ENCODE measurements at regions not wholly inside any gene's neighbourhood (a gene's known extent, or its start where the extent isn't known, plus 50 kb on each side); places are given as distances from the start of the nearest gene placed in this dataset.

DNA sequence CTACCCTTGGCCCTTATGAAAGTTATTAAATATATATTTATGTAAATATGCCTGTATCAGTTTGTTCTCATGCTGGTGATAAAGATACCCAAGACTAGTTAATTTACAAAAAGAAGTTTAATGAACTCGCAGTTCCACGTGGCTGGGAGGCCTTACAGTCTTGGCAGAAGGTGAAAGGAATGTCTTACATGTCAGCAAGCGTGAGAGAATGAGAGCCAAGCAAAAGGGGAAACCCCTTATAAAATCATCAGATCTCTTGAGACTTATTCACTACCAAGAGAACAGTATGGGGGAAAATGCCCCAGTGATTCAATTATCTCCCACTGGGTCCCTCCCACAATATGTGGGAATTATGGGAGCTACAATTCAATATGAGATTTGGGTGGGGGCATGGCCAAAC is 506.0 kb upstream of the ATXN8OS start:
- TF ChIP-seq POLR2AphosphoS5 (IDR thresholded peaks at IDR 0.05; ENCODE audit: low read depth, low read length) (no peak), POLR2A (IDR thresholded peaks at IDR 0.05; ENCODE audit: low read depth, low read length) (no peak), TAF1 (IDR thresholded peaks at IDR 0.05; ENCODE audit: low read depth, low read length) (no peak), SPI1 (IDR thresholded peaks at IDR 0.05; ENCODE audit: low read depth, low read length) (no peak), POU2F2 (IDR thresholded peaks at IDR 0.05; ENCODE audit: low read depth, low read length) (no peak), PAX5 (IDR thresholded peaks at IDR 0.05; ENCODE audit: insufficient read depth, low read length, severe bottlenecking) (no peak)
